ENCODE measurements at regions not wholly inside any gene's neighbourhood (a gene's known extent, or its start where the extent isn't known, plus 50 kb on each side); places are given as distances from the start of the nearest gene placed in this dataset.

- no peaks in the 10 kb centered on the region for H3K36me3 Mint-ChIP-seq
- no peaks in the 10 kb centered on the region for H3K9me3 Mint-ChIP-seq
- DNase-seq = no peak
- H3K27ac Mint-ChIP-seq = no peak overlapping the region
- peaks cover 0 to 5% of the 10 kb centered on the region in 2 donors for H3K27me3 Mint-ChIP-seq
- no peak for ATAC-seq (replicated peaks)
- H3K4me1 Mint-ChIP-seq = no peaks in the 10 kb centered on the region
- H3K4me3 Mint-ChIP-seq = no peak overlapping the region
Measured at GRCh38 chr2:18426174-18426573, 134.3 kb downstream of the RDH14 start.

- DNase-seq (no peak), ATAC-seq (replicated peaks) (no peak)
- H3K4me1 Mint-ChIP-seq = no peaks in the 10 kb centered on the region
- H3K9me3 Mint-ChIP-seq = no peaks in the 10 kb centered on the region
- H3K4me3 Mint-ChIP-seq = no peak overlapping the region
- H3K27ac Mint-ChIP-seq = no peak overlapping the region
- no peaks in the 10 kb centered on the region for H3K36me3 Mint-ChIP-seq
- peaks cover 0 to 5% of the 10 kb centered on the region in 2 donors for H3K27me3 Mint-ChIP-seq
Measured at GRCh38 chr2:18425210-18425703, 135.2 kb downstream of the RDH14 start.

- Mint-ChIP-seq H3K36me3 (no peaks in the 10 kb centered on the region), H3K9me3 (no peaks in the 10 kb centered on the region), H3K27ac (no peak overlapping the region), H3K27me3 (peaks cover 3 to 5% of the 10 kb centered on the region in 2 donors), H3K4me3 (no peak overlapping the region), H3K4me1 (no peaks in the 10 kb centered on the region)
- ATAC-seq (replicated peaks) = no peak
- no peak for DNase-seq
Measured at GRCh38 chr2:18423636-18424035, 136.8 kb downstream of the RDH14 start.

- Mint-ChIP-seq H3K27ac (no peak overlapping the region), H3K4me1 (no peaks in the 10 kb centered on the region), H3K9me3 (no peaks in the 10 kb centered on the region), H3K36me3 (no peaks in the 10 kb centered on the region), H3K4me3 (no peak overlapping the region), H3K27me3 (peaks cover 5% of the 10 kb centered on the region in 2 donors)
- DNase-seq (no peak), ATAC-seq (replicated peaks) (no peak)
Measured at GRCh38 chr2:18422432-18423165, 137.9 kb downstream of the RDH14 start.

DNA sequence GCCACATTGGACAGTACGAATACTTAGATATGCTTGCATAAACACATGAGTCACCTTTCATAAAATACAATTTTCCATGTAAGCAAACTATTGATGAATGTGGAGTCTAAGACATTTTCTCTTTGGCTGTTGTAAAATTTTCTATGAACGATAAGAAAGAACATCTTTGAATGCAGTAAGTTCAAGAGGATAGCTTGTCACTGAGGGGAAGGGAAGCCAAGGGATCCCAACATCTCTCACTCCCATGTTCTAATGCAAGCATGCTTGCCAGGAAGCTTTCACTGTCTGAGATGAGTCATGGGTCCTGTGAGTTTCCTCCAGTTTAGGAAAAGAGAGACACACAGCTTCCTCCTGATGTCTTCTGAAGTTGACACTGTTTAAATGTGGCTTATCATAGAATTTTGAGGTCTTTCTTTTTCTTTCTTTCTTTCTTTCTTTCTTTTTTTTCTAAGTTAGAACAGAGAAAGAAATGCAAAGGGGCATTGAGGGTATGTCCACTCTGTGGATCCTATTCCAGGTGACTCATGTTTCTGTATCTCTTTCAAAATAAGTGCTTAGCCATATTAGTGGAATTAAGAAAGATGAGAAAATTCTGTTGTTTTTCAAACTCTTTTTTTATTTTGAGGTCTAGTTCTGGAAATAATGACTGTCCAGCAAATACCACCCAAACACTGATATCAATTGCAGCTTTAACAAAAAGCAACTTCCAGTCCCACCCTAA lies 146.6 kb downstream of the RDH14 start:
- Mint-ChIP-seq H3K4me1 (no peaks in the 10 kb centered on the region), H3K27me3 (peaks cover 8 to 20% of the 10 kb centered on the region in 2 donors), H3K27ac (no peak overlapping the region), H3K4me3 (no peak overlapping the region), H3K9me3 (no peaks in the 10 kb centered on the region), H3K36me3 (no peaks in the 10 kb centered on the region)
- DNase-seq = no peak
- ATAC-seq (replicated peaks) = no peak

GRCh38 chr2:18412980-18413675 lies 147.3 kb downstream of the RDH14 start:
- Mint-ChIP-seq H3K36me3 (no peaks in the 10 kb centered on the region), H3K4me3 (no peak overlapping the region), H3K9me3 (no peaks in the 10 kb centered on the region), H3K4me1 (no peaks in the 10 kb centered on the region), H3K27me3 (peaks cover 8 to 15% of the 10 kb centered on the region in 2 donors), H3K27ac (no peak overlapping the region)
- no peak for DNase-seq
- no peak for ATAC-seq (replicated peaks)

DNA sequence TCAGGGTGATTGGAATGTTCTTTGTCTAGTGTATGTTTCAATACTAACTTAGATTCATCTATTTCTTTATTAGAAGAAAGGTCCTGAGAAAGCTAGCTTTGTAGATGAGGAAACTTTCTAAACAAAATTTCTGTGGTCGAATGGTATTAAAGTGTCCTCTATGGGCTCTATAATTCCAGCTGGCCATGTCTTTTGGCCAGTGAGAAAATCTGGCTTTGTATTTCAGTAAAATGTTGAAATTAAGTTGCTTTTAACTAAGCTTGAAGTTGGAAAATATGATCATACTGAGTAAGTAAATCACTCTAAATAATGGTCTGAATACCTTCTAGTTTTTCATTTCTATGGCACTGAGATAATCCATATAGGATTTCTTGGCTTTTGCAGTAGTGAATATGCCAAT lies 148.8 kb downstream of the RDH14 start:
- Mint-ChIP-seq H3K27ac (no peak overlapping the region), H3K4me1 (no peaks in the 10 kb centered on the region), H3K27me3 (peaks cover 8 to 15% of the 10 kb centered on the region in 2 donors), H3K9me3 (no peaks in the 10 kb centered on the region), H3K4me3 (no peak overlapping the region), H3K36me3 (no peaks in the 10 kb centered on the region)
- DNase-seq (no peak), ATAC-seq (replicated peaks) (no peak)

GRCh38 chr2:18410543-18410942 lies 149.9 kb downstream of the RDH14 start:
- DNase-seq (no peak), ATAC-seq (replicated peaks) (no peak)
- Mint-ChIP-seq H3K4me3 (no peak overlapping the region), H3K9me3 (no peaks in the 10 kb centered on the region), H3K27me3 (peaks cover 5 to 15% of the 10 kb centered on the region in 2 donors), H3K27ac (no peak overlapping the region), H3K36me3 (no peaks in the 10 kb centered on the region), H3K4me1 (no peaks in the 10 kb centered on the region)

DNA sequence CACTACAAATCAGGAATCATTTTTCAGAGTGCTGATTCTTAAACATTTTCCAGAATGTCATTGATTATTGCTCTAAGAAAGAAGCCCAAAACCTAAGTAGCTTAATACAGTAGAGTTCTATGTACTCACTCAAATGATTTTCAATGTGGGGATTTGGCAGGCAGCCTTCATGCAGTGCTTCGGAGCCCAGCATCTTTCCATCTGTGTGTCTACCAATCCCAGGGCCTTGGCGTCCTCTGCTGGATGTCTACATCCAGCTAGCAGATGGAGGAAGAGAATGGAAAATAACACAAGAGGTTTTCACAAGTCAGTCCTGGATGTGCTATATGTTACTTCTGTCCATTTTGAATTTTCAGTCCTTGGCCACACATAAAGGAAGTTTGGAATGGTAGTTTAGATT lies 151.8 kb downstream of the RDH14 start:
- H3K4me3 Mint-ChIP-seq = no peak overlapping the region
- H3K27me3 Mint-ChIP-seq = peaks cover 7 to 15% of the 10 kb centered on the region in 2 donors
- H3K27ac Mint-ChIP-seq = no peak overlapping the region
- ATAC-seq (replicated peaks) (no peak), DNase-seq (no peak)
- H3K4me1 Mint-ChIP-seq = no peaks in the 10 kb centered on the region
- no peaks in the 10 kb centered on the region for H3K9me3 Mint-ChIP-seq
- no peaks in the 10 kb centered on the region for H3K36me3 Mint-ChIP-seq

- Mint-ChIP-seq H3K36me3 (no peaks in the 10 kb centered on the region), H3K27ac (no peak overlapping the region), H3K9me3 (no peaks in the 10 kb centered on the region), H3K4me3 (no peak overlapping the region), H3K4me1 (no peaks in the 10 kb centered on the region), H3K27me3 (peaks cover 14 to 20% of the 10 kb centered on the region in 2 donors)
- ATAC-seq (replicated peaks) (no peak), DNase-seq (no peak)
Measured at GRCh38 chr2:18406219-18406618, 154.2 kb downstream of the RDH14 start.

- DNase-seq (no peak), ATAC-seq (replicated peaks) (no peak)
- Mint-ChIP-seq H3K27me3 (peaks cover 7 to 14% of the 10 kb centered on the region in 2 donors), H3K9me3 (no peaks in the 10 kb centered on the region), H3K36me3 (no peaks in the 10 kb centered on the region), H3K4me3 (no peak overlapping the region), H3K27ac (no peak overlapping the region), H3K4me1 (no peaks in the 10 kb centered on the region)
Measured at GRCh38 chr2:18404708-18405107, 155.7 kb downstream of the RDH14 start.

- Mint-ChIP-seq H3K4me1 (no peaks in the 10 kb centered on the region), H3K27me3 (peaks cover 7 to 14% of the 10 kb centered on the region in 2 donors), H3K27ac (no peak overlapping the region), H3K4me3 (no peak overlapping the region), H3K36me3 (no peaks in the 10 kb centered on the region), H3K9me3 (no peaks in the 10 kb centered on the region)
- ATAC-seq (replicated peaks) (no peak), DNase-seq (no peak)
Measured at GRCh38 chr2:18403921-18404522, 156.4 kb downstream of the RDH14 start.

DNA sequence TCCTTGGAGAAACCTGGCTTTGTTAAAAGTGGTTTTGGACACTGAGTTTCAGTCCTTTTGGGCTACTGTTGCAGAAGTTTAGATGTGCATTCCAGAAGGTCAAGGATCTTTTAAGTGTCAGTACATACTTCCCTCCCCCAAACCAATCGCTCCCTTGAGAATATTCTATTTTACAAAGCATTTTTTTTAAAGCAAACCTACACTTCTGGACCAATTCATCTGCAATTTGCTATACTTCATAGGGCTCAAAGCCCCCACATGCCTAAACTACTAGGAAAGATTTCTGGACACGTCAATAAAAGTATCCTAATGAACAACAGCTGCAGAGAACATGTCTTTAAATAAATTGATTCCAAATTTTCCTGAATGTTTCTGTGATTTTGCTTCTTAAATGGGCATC lies 157.6 kb downstream of the RDH14 start:
- DNase-seq = no peak

GRCh38 chr2:18401471-18401870 lies 159.0 kb downstream of the RDH14 start:
- H3K36me3 Mint-ChIP-seq = no peaks in the 10 kb centered on the region
- DNase-seq (no peak), ATAC-seq (replicated peaks) (no peak)
- H3K9me3 Mint-ChIP-seq = no peaks in the 10 kb centered on the region
- no peak overlapping the region for H3K27ac Mint-ChIP-seq
- no peak overlapping the region for H3K4me3 Mint-ChIP-seq
- no peaks in the 10 kb centered on the region for H3K4me1 Mint-ChIP-seq
- H3K27me3 Mint-ChIP-seq = peaks cover 7 to 14% of the 10 kb centered on the region in 2 donors

More for the DNA sequence above, 157.6 kb downstream of the RDH14 start:
- H3K9me3 Mint-ChIP-seq = no peaks in the 10 kb centered on the region
- peaks cover 7 to 14% of the 10 kb centered on the region in 2 donors for H3K27me3 Mint-ChIP-seq
- no peak overlapping the region for H3K4me3 Mint-ChIP-seq
- no peak overlapping the region for H3K27ac Mint-ChIP-seq
- H3K4me1 Mint-ChIP-seq = no peaks in the 10 kb centered on the region
- no peak for ATAC-seq (replicated peaks)
- H3K36me3 Mint-ChIP-seq = no peaks in the 10 kb centered on the region
